Ramos (cell line): ENCODE measurements at regions not wholly inside any gene's neighbourhood (a gene's known extent, or its start where the extent isn't known, plus 50 kb on each side); places are given as distances from the start of the nearest gene placed in this dataset.

Experiments
- in situ Hi-C: fragments of 300-500 bp; cut with MboI; formaldehyde crosslinking; loops from one replicate; pipeline ENCODE4 v1.14.3; 2022; ENCODE audit warnings: low sequenced_read_pairs; ENCODE audit not compliant: unreplicated experiment

- in situ Hi-C loops = no loop called here
Measured at GRCh38 chr5:135188233-135188914, 154.3 kb upstream of the PITX1 start.

- in situ Hi-C loops = no loop called here
Measured at GRCh38 chr5:135186662-135187522, 152.9 kb upstream of the PITX1 start.

GRCh38 chr5:135185481-135186065 is 151.5 kb upstream of the PITX1 start:
- in situ Hi-C loops = no loop called here

GRCh38 chr5:135184646-135185045 is 150.6 kb upstream of the PITX1 start:
- in situ Hi-C loops = no loop called here

GRCh38 chr5:135183464-135183863 is 149.4 kb upstream of the PITX1 start:
- in situ Hi-C loops = no loop called here

GRCh38 chr5:135182675-135183074 is 148.6 kb upstream of the PITX1 start:
- in situ Hi-C loops = no loop called here

GRCh38 chr5:135181653-135182052 is 147.6 kb upstream of the PITX1 start:
- in situ Hi-C loops = no loop called here

GRCh38 chr5:135179308-135179980 is 145.4 kb upstream of the PITX1 start:
- in situ Hi-C loops = no loop called here

GRCh38 chr5:135178476-135179155 is 144.6 kb upstream of the PITX1 start:
- in situ Hi-C loops = no loop called here

GRCh38 chr5:135177591-135177990 is 143.6 kb upstream of the PITX1 start:
- in situ Hi-C loops = no loop called here

GRCh38 chr5:135176991-135177390 is 143.0 kb upstream of the PITX1 start:
- in situ Hi-C loops = no loop called here

- in situ Hi-C loops = no loop called here
Measured at GRCh38 chr5:135174315-135175096, 140.5 kb upstream of the PITX1 start.

GRCh38 chr5:135173662-135174290 is 139.7 kb upstream of the PITX1 start:
- in situ Hi-C loops = no loop called here

GRCh38 chr5:135172718-135173117 is 138.7 kb upstream of the PITX1 start:
- in situ Hi-C loops = no loop called here

- in situ Hi-C loops = no loop called here
Measured at GRCh38 chr5:135171336-135171735, 137.3 kb upstream of the PITX1 start.

GRCh38 chr5:135170500-135170899 is 136.5 kb upstream of the PITX1 start:
- in situ Hi-C loops = no loop called here

- in situ Hi-C loops = no loop called here
Measured at GRCh38 chr5:135169753-135170152, 135.7 kb upstream of the PITX1 start.

- in situ Hi-C loops = no loop called here
Measured at GRCh38 chr5:135167634-135168033, 133.6 kb upstream of the PITX1 start.
